Spleen (tissue), 11 donors: ENCODE measurements at regions not wholly inside any gene's neighbourhood (a gene's known extent, or its start where the extent isn't known, plus 50 kb on each side); places are given as distances from the start of the nearest gene placed in this dataset.

Experiments used
- DNase-seq: peaks from one replicate; pipeline ENCODE4 v3.0.0-alpha.2; 2020
- H3K27ac ChIP-seq, 8 donors: fragments of 200-600 bp; sonication (generic) in 7 of 8; 1 replicate in 4 of 8; 2 replicates in 4 of 8; pipeline versions ENCODE4 v1.5.0 to v1.8.0; 2016 to 2021; ENCODE audit warnings: inconsistent platforms in 4 of 8, mild to moderate bottlenecking in 4 of 8, moderate library complexity in 1 of 8
- H3K27me3 ChIP-seq, 7 donors: fragments of 200-600 bp; sonication (generic) in 6 of 7; replicated peaks in 1 of 7; 1 replicate in 4 of 7; 2 replicates in 3 of 7; pipeline versions ENCODE4 v1.5.0 to v1.8.0; 2016 to 2021; ENCODE audit warnings: inconsistent platforms in 3 of 7, mild to moderate bottlenecking in 1 of 7
- H3K36me3 ChIP-seq, 6 donors: fragments of 200-600 bp; sonication (generic) in 5 of 6; 1 replicate in 4 of 6; 2 replicates in 2 of 6; pipeline versions ENCODE4 v1.5.0 to v1.8.0; 2016 to 2021; ENCODE audit warnings: inconsistent platforms in 2 of 6
- H3K4me1 ChIP-seq, 6 donors: fragments of 200-600 bp; sonication (generic) in 5 of 6; 1 replicate in 3 of 6; 2 replicates in 3 of 6; pipeline versions ENCODE4 v1.5.0 to v1.8.0; 2016 to 2021; ENCODE audit warnings: inconsistent platforms in 3 of 6
- H3K4me3 ChIP-seq, 8 donors: fragments of 200-600 bp; sonication (generic) in 7 of 8; 1 replicate in 4 of 8; 2 replicates in 4 of 8; pipeline versions ENCODE4 v1.5.0 to v1.8.0; 2016 to 2021; ENCODE audit warnings: inconsistent platforms in 4 of 8, mild to moderate bottlenecking in 4 of 8, moderate library complexity in 2 of 8
- H3K9me3 ChIP-seq, 8 donors: fragments of 200-600 bp; sonication (generic) in 7 of 8; 1 replicate in 4 of 8; 2 replicates in 4 of 8; pipeline versions ENCODE4 v1.5.0 to v1.8.0; 2016 to 2021; ENCODE audit warnings: inconsistent platforms in 4 of 8
- POLR2A ChIP-seq, 3 donors: fragments of 450-650 bp; IDR thresholded peaks; one replicate each; pipeline ENCODE4 v1.5.1; 2017; ENCODE audit warnings: antibody characterized with exemption in 3 of 3, mild to moderate bottlenecking in 1 of 3
- POLR2AphosphoS5 ChIP-seq, 3 donors: sonication (generic); formaldehyde crosslinking; IDR thresholded peaks; one replicate each; pipeline ENCODE4 v1.5.1; 2017; ENCODE audit warnings: antibody characterized with exemption in 3 of 3
- WGBS, 5 donors: extraction: QIAGEN DNeasy Blood & Tissue Kit in 3 of 5; methylation state at CpG; one replicate each; pipeline versions ENCODE4 v1.1.5 to v1.1.7; 2013 to 2018; 5-methylcytosine and 5-hydroxymethylcytosine counted together
- intact Hi-C: fragments of 100-400 bp; cut with DNase I; formaldehyde crosslinking; loops from one replicate; pipeline ENCODE4 v1.15.0; 2023; ENCODE audit warnings: low total_unique reads
- microRNA-seq, 3 donors: library from miRNA; unstranded; fragments of <30 nt; microRNA quantifications; one replicate each; pipeline versions ENCODE4 to v1.1.0, GENCODE V29; 2019 to 2020
- small RNA-seq, 4 donors: library from RNA; depleted of rRNA; stranded (forward); fragments of <200 nt; gene quantifications; one replicate each; pipeline ENCODE3, GENCODE V24; 2016
- TF ChIP-seq, protein P1 (sequence below), 11 experiments: fragments of 200-600 bp in 7 of 11; fragments of 450-650 bp in 4 of 11; sonication (generic) in 4 of 11; IDR thresholded peaks in 8 of 11; conservative IDR thresholded peaks in 3 of 11; 1 replicate in 7 of 11; 2 replicates in 4 of 11; pipeline versions ENCODE4 v1.4.0 to v1.8.0; 2016 to 2021; ENCODE audit warnings: antibody characterized with exemption in 11 of 11, inconsistent platforms in 4 of 11, mild to moderate bottlenecking in 1 of 11
- donor health status: healthy with polysubstance abuse.
- donor health status: DM: no; HTN: no; CAD: no; lungs with moderate emphysema.
- donor health status: DM: no; HTN: no; CAD: no.
- donor health status: Bipolar disorder and iron deficiency.
- donor health status: healthy.
- donor health status: DM: no; HTN: no; CAD: no.
- donor health status: DM: yes; HTN: yes; CAD: no.

DNA sequence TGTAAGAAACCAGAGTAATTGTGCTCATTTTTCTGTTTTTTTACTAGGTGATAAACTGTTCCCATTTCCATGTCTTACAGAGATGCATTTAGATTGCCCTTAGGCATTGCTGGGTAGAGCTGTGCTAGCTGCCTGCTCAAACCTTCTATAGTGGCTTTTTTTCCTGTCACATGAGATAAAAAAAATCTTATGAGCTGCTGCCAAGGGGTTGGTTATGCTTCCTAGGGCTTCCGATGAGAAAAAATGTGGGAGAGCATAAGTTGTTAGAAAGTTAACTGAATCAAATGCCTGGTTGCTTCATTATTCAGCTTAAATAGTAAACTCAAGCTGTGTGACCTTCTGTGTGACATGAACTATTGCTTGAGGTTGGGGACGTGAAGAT lies 50.0 kb upstream of the NOX3 start:
- H3K36me3 ChIP-seq, result no peaks in the 10 kb centered on the region
- no peaks in the 10 kb centered on the region for H3K27me3 ChIP-seq
- WGBS, 5 donors, result 36 to 60% (median 48%) methylated on average over 2 of the region's 2 CpGs
- no peak overlapping the region for H3K27ac ChIP-seq
- DNase-seq, result no peak
- no peak overlapping the region for H3K4me3 ChIP-seq
- peaks cover 0 to 7% (median 0%) of the 10 kb centered on the region in 6 donors for H3K4me1 ChIP-seq
- intact Hi-C loops, result no loop called here
- H3K9me3 ChIP-seq, result peaks cover 0 to 13% (median 8%) of the 10 kb centered on the region in 8 donors
- TF ChIP-seq, protein P1, sequence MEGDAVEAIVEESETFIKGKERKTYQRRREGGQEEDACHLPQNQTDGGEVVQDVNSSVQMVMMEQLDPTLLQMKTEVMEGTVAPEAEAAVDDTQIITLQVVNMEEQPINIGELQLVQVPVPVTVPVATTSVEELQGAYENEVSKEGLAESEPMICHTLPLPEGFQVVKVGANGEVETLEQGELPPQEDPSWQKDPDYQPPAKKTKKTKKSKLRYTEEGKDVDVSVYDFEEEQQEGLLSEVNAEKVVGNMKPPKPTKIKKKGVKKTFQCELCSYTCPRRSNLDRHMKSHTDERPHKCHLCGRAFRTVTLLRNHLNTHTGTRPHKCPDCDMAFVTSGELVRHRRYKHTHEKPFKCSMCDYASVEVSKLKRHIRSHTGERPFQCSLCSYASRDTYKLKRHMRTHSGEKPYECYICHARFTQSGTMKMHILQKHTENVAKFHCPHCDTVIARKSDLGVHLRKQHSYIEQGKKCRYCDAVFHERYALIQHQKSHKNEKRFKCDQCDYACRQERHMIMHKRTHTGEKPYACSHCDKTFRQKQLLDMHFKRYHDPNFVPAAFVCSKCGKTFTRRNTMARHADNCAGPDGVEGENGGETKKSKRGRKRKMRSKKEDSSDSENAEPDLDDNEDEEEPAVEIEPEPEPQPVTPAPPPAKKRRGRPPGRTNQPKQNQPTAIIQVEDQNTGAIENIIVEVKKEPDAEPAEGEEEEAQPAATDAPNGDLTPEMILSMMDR (IDR thresholded peaks at IDR 0.05 in 8 of 11, conservative IDR thresholded peaks at IDR 0.05 in 3 of 11), result no peak
- no peak for TF ChIP-seq POLR2AphosphoS5 (IDR thresholded peaks at IDR 0.05)
- TF ChIP-seq POLR2A (IDR thresholded peaks at IDR 0.05), result no peak

Small RNAs in the stretch of these regions (microRNA-seq; reads per million reads assigned to microRNA genes)
- gene MIR1202, result 0 reads per million in 3 donors

Small RNAs in the stretch of these regions (small RNA-seq; reads per million reads assigned to genes)
- gene MIR1202 (0 reads per million in 4 donors), gene RNU7-152P (0 reads per million in 4 donors), gene SNORD28B (0 reads per million in 4 donors)
